ENCODE measurements at regions not wholly inside any gene's neighbourhood (a gene's known extent, or its start where the extent isn't known, plus 50 kb on each side); places are given as distances from the start of the nearest gene placed in this dataset.

GRCh38 chr11:86142170-86142569, 73.3 kb upstream of the PICALM start:
- no peaks in the 10 kb centered on the region for H3F3A ChIP-seq (ENCODE audit: low read length, unreplicated experiment)
- H4K20me1 ChIP-seq (ENCODE audit: low read length) = no peaks in the 10 kb centered on the region
- H3K79me2 ChIP-seq (ENCODE audit: low read length) = no peaks in the 10 kb centered on the region
- no peaks in the 10 kb centered on the region for H3K9me3 ChIP-seq (ENCODE audit: low read length)
- H3K27me3 ChIP-seq (ENCODE audit: low read length) = no peaks in the 10 kb centered on the region
- ATAC-seq (no peak), DNase-seq (no peak)
- no peaks in the 10 kb centered on the region for H3K4me1 ChIP-seq (ENCODE audit: insufficient read depth, low read length)
- TF ChIP-seq, protein P1, sequence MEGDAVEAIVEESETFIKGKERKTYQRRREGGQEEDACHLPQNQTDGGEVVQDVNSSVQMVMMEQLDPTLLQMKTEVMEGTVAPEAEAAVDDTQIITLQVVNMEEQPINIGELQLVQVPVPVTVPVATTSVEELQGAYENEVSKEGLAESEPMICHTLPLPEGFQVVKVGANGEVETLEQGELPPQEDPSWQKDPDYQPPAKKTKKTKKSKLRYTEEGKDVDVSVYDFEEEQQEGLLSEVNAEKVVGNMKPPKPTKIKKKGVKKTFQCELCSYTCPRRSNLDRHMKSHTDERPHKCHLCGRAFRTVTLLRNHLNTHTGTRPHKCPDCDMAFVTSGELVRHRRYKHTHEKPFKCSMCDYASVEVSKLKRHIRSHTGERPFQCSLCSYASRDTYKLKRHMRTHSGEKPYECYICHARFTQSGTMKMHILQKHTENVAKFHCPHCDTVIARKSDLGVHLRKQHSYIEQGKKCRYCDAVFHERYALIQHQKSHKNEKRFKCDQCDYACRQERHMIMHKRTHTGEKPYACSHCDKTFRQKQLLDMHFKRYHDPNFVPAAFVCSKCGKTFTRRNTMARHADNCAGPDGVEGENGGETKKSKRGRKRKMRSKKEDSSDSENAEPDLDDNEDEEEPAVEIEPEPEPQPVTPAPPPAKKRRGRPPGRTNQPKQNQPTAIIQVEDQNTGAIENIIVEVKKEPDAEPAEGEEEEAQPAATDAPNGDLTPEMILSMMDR (conservative IDR thresholded peaks at IDR 0.05; ENCODE audit: low read depth, low read length) = no peak
- TF ChIP-seq EZH2 (IDR thresholded peaks at IDR 0.05; ENCODE audit: low read length, unreplicated experiment) (no peak), EZH2phosphoT487 (IDR thresholded peaks at IDR 0.05; ENCODE audit: borderline replicate concordance, low read length) (no peak)
- no peak overlapping the region for H3K27ac ChIP-seq (ENCODE audit: low read length)
- H3K4me3 ChIP-seq (ENCODE audit: low read length) = no peak overlapping the region
- H3K9ac ChIP-seq (ENCODE audit: low read length) = no peak overlapping the region
- CTCF ChIA-PET = interaction anchor here (0.6 kb wide), 1 partner anchor 258 kb away, joined by 5 read pairs; no protein-coding TSS in a partner anchor
- no peaks in the 10 kb centered on the region for H3K36me3 ChIP-seq (ENCODE audit: low read depth, low read length)
- intact Hi-C loops (cut with micrococcal nuclease) = no loop called here
- POLR2A ChIA-PET (ENCODE audit: unreplicated experiment) = no interaction called here
- no TSS peak for BruUV-seq (replicated peaks)
- H3K4me2 ChIP-seq (ENCODE audit: low read length) = no peak overlapping the region
- no peak overlapping the region for H2AFZ ChIP-seq (ENCODE audit: low read length)
- no peaks in the 10 kb centered on the region for H3K9me2 ChIP-seq (replicated peaks; ENCODE audit: low read length)

GRCh38 chr11:86141727-86142126, 72.8 kb upstream of the PICALM start:
- Histone ChIP-seq H3K4me1 (ENCODE audit: insufficient read depth, low read length) (no peaks in the 10 kb centered on the region), H3K4me3 (ENCODE audit: low read length) (no peak overlapping the region), H3K79me2 (ENCODE audit: low read length) (no peaks in the 10 kb centered on the region), H3K27ac (ENCODE audit: low read length) (no peak overlapping the region), H3K4me2 (ENCODE audit: low read length) (no peak overlapping the region), H2AFZ (ENCODE audit: low read length) (no peak overlapping the region), H3K36me3 (ENCODE audit: low read depth, low read length) (no peaks in the 10 kb centered on the region), H3K9ac (ENCODE audit: low read length) (no peak overlapping the region), H3K9me2 (replicated peaks; ENCODE audit: low read length) (no peaks in the 10 kb centered on the region), H3K27me3 (ENCODE audit: low read length) (no peaks in the 10 kb centered on the region), H4K20me1 (ENCODE audit: low read length) (no peaks in the 10 kb centered on the region), H3F3A (ENCODE audit: low read length, unreplicated experiment) (no peaks in the 10 kb centered on the region), H3K9me3 (ENCODE audit: low read length) (no peaks in the 10 kb centered on the region)
- no peak for ATAC-seq
- intact Hi-C loops (cut with micrococcal nuclease) = no loop called here
- no peak for TF ChIP-seq EZH2 (IDR thresholded peaks at IDR 0.05; ENCODE audit: low read length, unreplicated experiment)
- TF ChIP-seq, protein P1 (conservative IDR thresholded peaks at IDR 0.05; ENCODE audit: low read depth, low read length) = no peak
- no peak for TF ChIP-seq EZH2phosphoT487 (IDR thresholded peaks at IDR 0.05; ENCODE audit: borderline replicate concordance, low read length)
- no TSS peak for BruUV-seq (replicated peaks)
- ChIA-PET CTCF (no interaction called here), POLR2A (ENCODE audit: unreplicated experiment) (no interaction called here)
- DNase-seq = no peak

DNA sequence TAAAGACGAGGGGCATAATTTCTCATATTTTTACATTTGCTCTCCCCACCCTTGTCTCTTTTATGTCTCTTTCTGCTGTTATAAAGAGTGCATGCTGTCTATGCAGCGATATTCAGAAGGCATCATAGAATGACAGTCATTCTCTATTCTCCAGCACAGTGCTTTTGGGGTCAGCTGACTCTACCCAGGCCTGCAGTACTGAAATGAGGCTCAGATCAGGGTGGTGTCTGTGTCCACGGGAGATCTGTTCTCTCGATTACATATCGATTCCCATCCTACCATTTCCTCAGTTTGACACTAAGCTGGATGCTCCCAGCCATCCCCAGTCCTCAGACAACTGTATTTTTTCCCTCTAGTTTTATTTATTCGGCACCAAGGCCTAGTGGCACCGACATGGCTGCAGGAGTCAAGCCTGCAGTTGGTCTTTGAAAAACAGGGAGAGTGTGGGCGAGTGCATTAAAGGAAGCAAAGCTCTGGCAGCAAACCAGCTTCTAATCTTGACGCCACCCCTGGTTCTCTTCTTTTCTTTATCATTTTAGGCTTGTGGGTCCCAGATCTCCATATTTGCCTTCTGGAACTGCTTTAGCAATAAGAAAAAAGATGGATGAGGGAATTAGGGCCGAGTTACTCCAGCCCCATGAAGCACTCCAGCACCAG, 71.6 kb upstream of the PICALM start:
- Histone ChIP-seq H3K4me3 (ENCODE audit: low read length) (no peak overlapping the region), H3K36me3 (ENCODE audit: low read depth, low read length) (no peaks in the 10 kb centered on the region), H3K9me3 (ENCODE audit: low read length) (no peaks in the 10 kb centered on the region), H3K4me2 (ENCODE audit: low read length) (no peak overlapping the region), H3F3A (ENCODE audit: low read length, unreplicated experiment) (no peaks in the 10 kb centered on the region), H3K79me2 (ENCODE audit: low read length) (no peaks in the 10 kb centered on the region), H3K27ac (ENCODE audit: low read length) (no peak overlapping the region), H2AFZ (ENCODE audit: low read length) (no peak overlapping the region), H3K9ac (ENCODE audit: low read length) (no peak overlapping the region), H4K20me1 (ENCODE audit: low read length) (no peaks in the 10 kb centered on the region), H3K27me3 (ENCODE audit: low read length) (no peaks in the 10 kb centered on the region), H3K9me2 (replicated peaks; ENCODE audit: low read length) (no peaks in the 10 kb centered on the region), H3K4me1 (ENCODE audit: insufficient read depth, low read length) (no peaks in the 10 kb centered on the region)
- POLR2A ChIA-PET (ENCODE audit: unreplicated experiment) = no interaction called here
- no peak for TF ChIP-seq EZH2 (IDR thresholded peaks at IDR 0.05; ENCODE audit: low read length, unreplicated experiment)
- TF ChIP-seq, protein P1 (conservative IDR thresholded peaks at IDR 0.05; ENCODE audit: low read depth, low read length) = no peak
- DNase-seq (no peak), ATAC-seq (no peak)
- intact Hi-C loops (cut with micrococcal nuclease) = no loop called here
- CTCF ChIA-PET = no interaction called here
- BruUV-seq (replicated peaks) = no TSS peak

All from PC-3 (cell line).